ENCODE measurements at regions not wholly inside any gene's neighbourhood (a gene's known extent, or its start where the extent isn't known, plus 50 kb on each side); places are given as distances from the start of the nearest gene placed in this dataset.
"Not testable (repeated sequence)": the region's sequence is repeated elsewhere in the genome, so short reads cannot be mapped to it uniquely, and the experiment has no call there.

- no peaks in the 10 kb centered on the region for H3K4me1 ChIP-seq (ENCODE audit: control insufficient read depth, low read depth, low read length)
- no peak overlapping the region for H3K9ac ChIP-seq (ENCODE audit: low read length)
- no peaks in the 10 kb centered on the region for H3K36me3 ChIP-seq (ENCODE audit: control insufficient read depth, low read depth, low read length)
- H3K9me3 ChIP-seq (ENCODE audit: control insufficient read depth, low read depth, low read length) = no peaks in the 10 kb centered on the region
- H3K4me3 ChIP-seq (ENCODE audit: low read length) = no peak overlapping the region
- no peaks in the 10 kb centered on the region for H3K27me3 ChIP-seq (ENCODE audit: control insufficient read depth, insufficient read depth, low read length)
- H3K27ac ChIP-seq (ENCODE audit: low read length) = no peak overlapping the region
Observed at GRCh38 chr5:101278917-101279316, 375.8 kb upstream of the ST8SIA4 start.

- no peak overlapping the region for H3K27ac ChIP-seq (ENCODE audit: low read length)
- H3K9me3 ChIP-seq (ENCODE audit: control insufficient read depth, low read depth, low read length) = no peaks in the 10 kb centered on the region
- H3K36me3 ChIP-seq (ENCODE audit: control insufficient read depth, low read depth, low read length) = no peaks in the 10 kb centered on the region
- H3K4me1 ChIP-seq (ENCODE audit: control insufficient read depth, low read depth, low read length) = no peaks in the 10 kb centered on the region
- H3K9ac ChIP-seq (ENCODE audit: low read length) = no peak overlapping the region
- no peak overlapping the region for H3K4me3 ChIP-seq (ENCODE audit: low read length)
- no peaks in the 10 kb centered on the region for H3K27me3 ChIP-seq (ENCODE audit: control insufficient read depth, insufficient read depth, low read length)
Observed at GRCh38 chr5:101278011-101278687, 375.1 kb upstream of the ST8SIA4 start.

- Histone ChIP-seq H3K36me3 (ENCODE audit: control insufficient read depth, low read depth, low read length) (no peaks in the 10 kb centered on the region), H3K4me3 (ENCODE audit: low read length) (no peak overlapping the region), H3K9me3 (ENCODE audit: control insufficient read depth, low read depth, low read length) (no peaks in the 10 kb centered on the region), H3K27me3 (ENCODE audit: control insufficient read depth, insufficient read depth, low read length) (no peaks in the 10 kb centered on the region), H3K4me1 (ENCODE audit: control insufficient read depth, low read depth, low read length) (no peaks in the 10 kb centered on the region), H3K9ac (ENCODE audit: low read length) (no peak overlapping the region), H3K27ac (ENCODE audit: low read length) (no peak overlapping the region)
Observed at GRCh38 chr5:101271945-101272344, 368.9 kb upstream of the ST8SIA4 start.

- no peaks in the 10 kb centered on the region for H3K4me1 ChIP-seq (ENCODE audit: control insufficient read depth, low read depth, low read length)
- no peak overlapping the region for H3K4me3 ChIP-seq (ENCODE audit: low read length)
- H3K9ac ChIP-seq (ENCODE audit: low read length) = no peak overlapping the region
- H3K27me3 ChIP-seq (ENCODE audit: control insufficient read depth, insufficient read depth, low read length) = no peaks in the 10 kb centered on the region
- no peaks in the 10 kb centered on the region for H3K9me3 ChIP-seq (ENCODE audit: control insufficient read depth, low read depth, low read length)
- H3K36me3 ChIP-seq (ENCODE audit: control insufficient read depth, low read depth, low read length) = no peaks in the 10 kb centered on the region
- no peak overlapping the region for H3K27ac ChIP-seq (ENCODE audit: low read length)
Observed at GRCh38 chr5:101271416-101271815, 368.3 kb upstream of the ST8SIA4 start.

GRCh38 chr5:101260857-101261256 is 357.8 kb upstream of the ST8SIA4 start:
- Histone ChIP-seq H3K4me3 (ENCODE audit: low read length) (no peak overlapping the region), H3K9ac (ENCODE audit: low read length) (no peak overlapping the region), H3K36me3 (ENCODE audit: control insufficient read depth, low read depth, low read length) (no peaks in the 10 kb centered on the region), H3K9me3 (ENCODE audit: control insufficient read depth, low read depth, low read length) (no peaks in the 10 kb centered on the region), H3K4me1 (ENCODE audit: control insufficient read depth, low read depth, low read length) (no peaks in the 10 kb centered on the region), H3K27ac (ENCODE audit: low read length) (no peak overlapping the region), H3K27me3 (ENCODE audit: control insufficient read depth, insufficient read depth, low read length) (no peaks in the 10 kb centered on the region)

- no peaks in the 10 kb centered on the region for H3K9me3 ChIP-seq (ENCODE audit: control insufficient read depth, low read depth, low read length)
- H3K4me3 ChIP-seq (ENCODE audit: low read length) = no peak overlapping the region
- H3K27me3 ChIP-seq (ENCODE audit: control insufficient read depth, insufficient read depth, low read length) = no peaks in the 10 kb centered on the region
- H3K4me1 ChIP-seq (ENCODE audit: control insufficient read depth, low read depth, low read length) = no peaks in the 10 kb centered on the region
- no peaks in the 10 kb centered on the region for H3K36me3 ChIP-seq (ENCODE audit: control insufficient read depth, low read depth, low read length)
- H3K27ac ChIP-seq (ENCODE audit: low read length) = no peak overlapping the region
- no peak overlapping the region for H3K9ac ChIP-seq (ENCODE audit: low read length)
Observed at GRCh38 chr5:101253096-101253495, 350.0 kb upstream of the ST8SIA4 start.

- H3K4me3 ChIP-seq (ENCODE audit: low read length) = no peak overlapping the region
- no peaks in the 10 kb centered on the region for H3K36me3 ChIP-seq (ENCODE audit: control insufficient read depth, low read depth, low read length)
- peaks cover 4% of the 10 kb centered on the region for H3K9me3 ChIP-seq (ENCODE audit: control insufficient read depth, low read depth, low read length)
- no peak overlapping the region for H3K9ac ChIP-seq (ENCODE audit: low read length)
- H3K27me3 ChIP-seq (ENCODE audit: control insufficient read depth, insufficient read depth, low read length) = no peaks in the 10 kb centered on the region
- H3K27ac ChIP-seq (ENCODE audit: low read length) = no peak overlapping the region
- H3K4me1 ChIP-seq (ENCODE audit: control insufficient read depth, low read depth, low read length) = no peaks in the 10 kb centered on the region
Observed at GRCh38 chr5:101244621-101245020, 341.5 kb upstream of the ST8SIA4 start.

GRCh38 chr5:101212942-101213514 is 309.9 kb upstream of the ST8SIA4 start:
- H3K9me3 ChIP-seq (ENCODE audit: control insufficient read depth, low read depth, low read length) = no peaks in the 10 kb centered on the region
- peaks cover 11% of the 10 kb centered on the region for H3K4me1 ChIP-seq (ENCODE audit: control insufficient read depth, low read depth, low read length)
- no peak overlapping the region for H3K27ac ChIP-seq (ENCODE audit: low read length)
- no peaks in the 10 kb centered on the region for H3K27me3 ChIP-seq (ENCODE audit: control insufficient read depth, insufficient read depth, low read length)
- H3K9ac ChIP-seq (ENCODE audit: low read length) = no peak overlapping the region
- no peak overlapping the region for H3K4me3 ChIP-seq (ENCODE audit: low read length)
- no peaks in the 10 kb centered on the region for H3K36me3 ChIP-seq (ENCODE audit: control insufficient read depth, low read depth, low read length)

GRCh38 chr5:101206534-101206933 is 303.5 kb upstream of the ST8SIA4 start:
- no peaks in the 10 kb centered on the region for H3K4me1 ChIP-seq (ENCODE audit: control insufficient read depth, low read depth, low read length)
- H3K27ac ChIP-seq (ENCODE audit: low read length) = no peak overlapping the region
- H3K27me3 ChIP-seq (ENCODE audit: control insufficient read depth, insufficient read depth, low read length) = no peaks in the 10 kb centered on the region
- H3K36me3 ChIP-seq (ENCODE audit: control insufficient read depth, low read depth, low read length) = no peaks in the 10 kb centered on the region
- H3K9ac ChIP-seq (ENCODE audit: low read length) = no peak overlapping the region
- H3K4me3 ChIP-seq (ENCODE audit: low read length) = no peak overlapping the region
- H3K9me3 ChIP-seq (ENCODE audit: control insufficient read depth, low read depth, low read length) = no peaks in the 10 kb centered on the region

- not testable (repeated sequence) for H3K36me3 ChIP-seq (ENCODE audit: control insufficient read depth, low read depth, low read length); H3K4me1 ChIP-seq (ENCODE audit: control insufficient read depth, low read depth, low read length); H3K9me3 ChIP-seq (ENCODE audit: control insufficient read depth, low read depth, low read length)
Observed at GRCh38 chr5:101205065-101205464, 302.0 kb upstream of the ST8SIA4 start.

GRCh38 chr5:101180365-101180764 is 277.3 kb upstream of the ST8SIA4 start:
- H3K27ac ChIP-seq (ENCODE audit: low read length); H3K27me3 ChIP-seq (ENCODE audit: control insufficient read depth, insufficient read depth, low read length); H3K9me3 ChIP-seq (ENCODE audit: control insufficient read depth, low read depth, low read length); H3K4me3 ChIP-seq (ENCODE audit: low read length); H3K4me1 ChIP-seq (ENCODE audit: control insufficient read depth, low read depth, low read length); H3K9ac ChIP-seq (ENCODE audit: low read length); H3K36me3 ChIP-seq (ENCODE audit: control insufficient read depth, low read depth, low read length): not testable (repeated sequence)

More at GRCh38 chr5:101205065-101205464, 302.0 kb upstream of the ST8SIA4 start:
- not testable (repeated sequence) for H3K27ac ChIP-seq (ENCODE audit: low read length); H3K4me3 ChIP-seq (ENCODE audit: low read length); H3K9ac ChIP-seq (ENCODE audit: low read length); H3K27me3 ChIP-seq (ENCODE audit: control insufficient read depth, insufficient read depth, low read length)

GRCh38 chr5:101176605-101177004 is 273.5 kb upstream of the ST8SIA4 start:
- no peaks in the 10 kb centered on the region for H3K36me3 ChIP-seq (ENCODE audit: control insufficient read depth, low read depth, low read length)
- H3K4me1 ChIP-seq (ENCODE audit: control insufficient read depth, low read depth, low read length) = no peaks in the 10 kb centered on the region
- H3K27ac ChIP-seq (ENCODE audit: low read length) = no peak overlapping the region
- H3K27me3 ChIP-seq (ENCODE audit: control insufficient read depth, insufficient read depth, low read length) = no peaks in the 10 kb centered on the region
- H3K9me3 ChIP-seq (ENCODE audit: control insufficient read depth, low read depth, low read length) = peaks cover 7% of the 10 kb centered on the region
- H3K4me3 ChIP-seq (ENCODE audit: low read length) = no peak overlapping the region
- H3K9ac ChIP-seq (ENCODE audit: low read length) = no peak overlapping the region

All from iPS-18a (cell line).